Common myeloid progenitor, CD34-positive (primary cell): ENCODE measurements at regions not wholly inside any gene's neighbourhood (a gene's known extent, or its start where the extent isn't known, plus 50 kb on each side); places are given as distances from the start of the nearest gene placed in this dataset.
"Not testable (repeated sequence)": the region's sequence is repeated elsewhere in the genome, so short reads cannot be mapped to it uniquely, and the experiment has no call there.

Experiments used
- CTCF ChIA-PET: fragments of 350-600 bp; sonication (Branson Sonifier 250); formaldehyde crosslinking; loops from one replicate; lab custom pipeline; 2021; ENCODE audit warnings: antibody characterized with exemption; lab: Charles Lee
- POLR2A ChIA-PET: fragments of 350-600 bp; sonication (Branson Sonifier 250); formaldehyde crosslinking; loops from one replicate; lab custom pipeline; 2021; ENCODE audit warnings: antibody characterized with exemption; lab: Charles Lee
- DNase-seq, 3 donors: peaks; one replicate each; pipeline versions ENCODE4 v3.0.0 to v3.0.0-alpha.2; 2013
- H3K27ac ChIP-seq, 2 experiments: 1 replicate in 1 of 2; 2 replicates in 1 of 2; pipeline ENCODE4 v1.7.0; 2013; ENCODE audit warnings: inconsistent platforms in 2 of 2, low read length in 2 of 2, mild to moderate bottlenecking in 2 of 2, low read depth in 1 of 2, moderate library complexity in 1 of 2; ENCODE audit not compliant: severe bottlenecking in 2 of 2, insufficient read depth in 1 of 2, poor library complexity in 1 of 2
- H3K27me3 ChIP-seq, 5 experiments: replicated peaks in 2 of 5; 1 replicate in 3 of 5; 2 replicates in 2 of 5; pipeline versions ENCODE4 v1.6.1 to v1.7.0; 2013; ENCODE audit warnings: low read length in 4 of 5, mild to moderate bottlenecking in 2 of 5, moderate library complexity in 2 of 5, inconsistent platforms in 1 of 5; ENCODE audit not compliant: insufficient read depth in 5 of 5, control insufficient read depth in 4 of 5
- H3K36me3 ChIP-seq, 4 experiments: 1 replicate in 2 of 4; 2 replicates in 2 of 4; pipeline versions ENCODE4 v1.6.1 to v1.7.0; 2013; ENCODE audit warnings: low read length in 3 of 4, control low read depth in 1 of 4, mild to moderate bottlenecking in 1 of 4; ENCODE audit not compliant: control insufficient read depth in 4 of 4, insufficient read depth in 4 of 4
- H3K4me1 ChIP-seq, 4 experiments: 1 replicate in 3 of 4; 2 replicates in 1 of 4; pipeline versions ENCODE4 v1.6.1 to v1.7.1; 2013; ENCODE audit warnings: low read length in 3 of 4, mild to moderate bottlenecking in 3 of 4, control low read depth in 1 of 4, inconsistent platforms in 1 of 4, moderate library complexity in 1 of 4; ENCODE audit not compliant: control insufficient read depth in 4 of 4, insufficient read depth in 4 of 4; ENCODE audit errors: control extremely low read depth in 1 of 4
- H3K4me3 ChIP-seq, 7 experiments: 1 replicate in 4 of 7; 2 replicates in 3 of 7; pipeline versions ENCODE4 v1.5.1 to v1.7.0; 2013; ENCODE audit warnings: mild to moderate bottlenecking in 7 of 7, low read length in 6 of 7, moderate library complexity in 6 of 7, inconsistent platforms in 2 of 7, low read depth in 2 of 7, control low read depth in 1 of 7; ENCODE audit not compliant: insufficient read depth in 4 of 7, control insufficient read depth in 1 of 7; ENCODE audit errors: extremely low read depth in 1 of 7
- H3K9me3 ChIP-seq, 5 experiments: 1 replicate in 4 of 5; 2 replicates in 1 of 5; pipeline versions ENCODE4 v1.6.1 to v1.7.1; 2013; ENCODE audit warnings: low read length in 4 of 5, mild to moderate bottlenecking in 2 of 5, inconsistent platforms in 1 of 5, low read depth in 1 of 5, moderate library complexity in 1 of 5; ENCODE audit not compliant: control insufficient read depth in 4 of 5, insufficient read depth in 2 of 5; ENCODE audit errors: control extremely low read depth in 1 of 5
- WGBS: methylation state at CpG from one replicate; pipeline ENCODE4 v1.1.5; 2013; ENCODE audit not compliant: insufficient coverage; 5-methylcytosine and 5-hydroxymethylcytosine counted together

DNA sequence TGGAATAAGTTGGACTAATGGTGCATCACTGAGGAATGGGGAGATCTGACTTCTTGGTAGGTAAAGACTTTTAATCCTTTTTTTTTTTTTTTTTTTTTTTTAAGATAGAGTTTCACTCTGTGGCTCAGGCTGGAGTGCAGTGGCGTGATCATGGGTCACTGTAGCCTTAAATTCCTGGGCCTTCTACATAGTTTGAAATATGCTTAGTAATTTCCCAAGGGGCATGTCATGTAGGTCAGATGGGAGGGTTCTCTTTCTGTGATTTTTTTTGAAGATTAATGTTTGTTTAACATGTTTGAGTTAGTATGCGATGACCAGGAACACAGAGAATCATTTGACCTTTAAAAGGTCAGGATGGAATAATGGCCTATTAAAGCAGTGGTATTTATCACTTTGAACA is 129.1 kb downstream of the S1PR1 start:
- ChIA-PET POLR2A (no interaction called here), CTCF (no interaction called here)
- 100% methylated on average over 2 of the region's 2 CpGs for WGBS
- no peak overlapping the region for H3K4me3 ChIP-seq
- no peaks in the 10 kb centered on the region for H3K36me3 ChIP-seq
- no peaks in the 10 kb centered on the region for H3K9me3 ChIP-seq
- no peaks in the 10 kb centered on the region for H3K4me1 ChIP-seq
- H3K27me3 ChIP-seq: no peaks in the 10 kb centered on the region
- no peak overlapping the region for H3K27ac ChIP-seq
- DNase-seq: no peak

DNA sequence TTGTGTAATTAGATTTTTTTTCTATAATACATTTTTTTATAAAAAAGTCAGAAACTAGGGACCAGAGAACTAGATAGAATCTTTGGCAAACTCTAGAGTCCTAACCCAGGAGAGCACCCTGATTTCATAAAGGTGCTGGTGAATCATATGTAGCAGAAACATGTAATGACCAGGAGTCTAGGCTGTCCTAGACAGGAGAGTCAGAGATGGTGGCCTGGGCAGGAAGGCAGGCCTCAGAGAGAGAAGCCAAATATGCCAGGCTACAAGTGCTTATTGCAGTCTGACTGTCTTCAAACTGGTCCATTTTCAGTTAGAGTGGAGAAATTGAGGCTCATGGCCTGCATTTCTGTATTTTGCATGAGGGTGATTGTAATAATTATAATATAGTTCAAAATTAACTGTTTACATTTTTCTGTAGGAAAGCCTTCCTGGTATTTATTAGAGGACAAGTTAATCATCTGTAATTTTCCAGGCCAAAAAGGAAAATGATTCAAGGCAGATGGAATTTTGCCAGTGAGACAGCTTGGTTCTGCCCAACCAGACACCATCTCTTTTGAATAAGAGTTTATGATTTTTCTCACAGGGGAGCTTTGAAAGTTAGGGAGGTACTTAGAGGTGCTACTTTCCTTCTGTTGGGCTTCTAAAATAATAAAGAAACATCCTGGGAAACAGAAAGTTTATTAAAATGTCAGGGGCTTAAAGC is 129.8 kb downstream of the S1PR1 start:
- Histone ChIP-seq H3K4me1 (no peaks in the 10 kb centered on the region), H3K9me3 (no peaks in the 10 kb centered on the region), H3K36me3 (no peaks in the 10 kb centered on the region), H3K27ac (no peak overlapping the region), H3K4me3 (no peak overlapping the region), H3K27me3 (no peaks in the 10 kb centered on the region)
- DNase-seq: no peak
- ChIA-PET CTCF (interaction anchor here (1.3 to 1.9 kb wide), 2 partner anchors 9 to 128 kb away, joined by 3 to 10 read pairs; no protein-coding TSS in a partner anchor), POLR2A (no interaction called here)

GRCh38 chr1:101367630-101368029 is 130.8 kb downstream of the S1PR1 start:
- Histone ChIP-seq H3K36me3 (no peaks in the 10 kb centered on the region), H3K4me3 (no peak overlapping the region), H3K9me3 (no peaks in the 10 kb centered on the region), H3K27me3 (no peaks in the 10 kb centered on the region), H3K27ac (no peak overlapping the region), H3K4me1 (no peaks in the 10 kb centered on the region)
- no peak for DNase-seq
- WGBS: 70% methylated on average over 3 of the region's 5 CpGs
- ChIA-PET POLR2A (no interaction called here), CTCF (interaction anchor here (1.3 to 1.9 kb wide), 2 partner anchors 10 to 129 kb away, joined by 3 to 10 read pairs; no protein-coding TSS in a partner anchor)

DNA sequence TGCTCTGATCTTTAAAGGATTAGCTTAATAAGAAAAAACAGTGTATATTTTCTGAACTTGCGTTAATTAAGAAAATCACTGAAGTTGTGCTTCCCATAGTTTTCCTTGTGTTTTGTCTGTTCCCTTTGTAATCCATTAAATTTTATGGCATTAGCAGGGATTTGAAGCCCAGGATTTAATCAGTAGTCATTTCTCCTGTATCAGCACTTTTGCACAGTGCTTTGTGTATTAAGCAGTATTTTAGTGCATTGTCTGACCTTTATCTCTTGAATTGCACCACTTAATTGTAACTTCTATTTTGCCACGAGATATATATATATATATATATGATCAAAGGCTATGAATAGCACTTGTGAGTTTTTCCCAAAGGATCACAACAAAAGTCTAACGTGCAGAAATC is 133.7 kb downstream of the S1PR1 start:
- Histone ChIP-seq H3K27me3 (no peaks in the 10 kb centered on the region), H3K36me3 (no peaks in the 10 kb centered on the region), H3K4me3 (no peak overlapping the region), H3K27ac (no peak overlapping the region), H3K4me1 (no peaks in the 10 kb centered on the region), H3K9me3 (peaks cover 0 to 2% (median 0%) of the 10 kb centered on the region in 5 experiments)
- WGBS: 100% methylated on average over 2 of the region's 3 CpGs
- DNase-seq: no peak
- ChIA-PET POLR2A (no interaction called here), CTCF (no interaction called here)

GRCh38 chr1:101371259-101371658 is 134.4 kb downstream of the S1PR1 start:
- Histone ChIP-seq H3K4me3 (no peak overlapping the region), H3K27ac (no peak overlapping the region), H3K4me1 (no peaks in the 10 kb centered on the region), H3K9me3 (peaks cover 0 to 2% (median 0%) of the 10 kb centered on the region in 5 experiments), H3K36me3 (no peaks in the 10 kb centered on the region), H3K27me3 (no peaks in the 10 kb centered on the region)
- ChIA-PET POLR2A (no interaction called here), CTCF (interaction anchor here (0.7 kb wide), 1 partner anchor 13 kb away, joined by 3 read pairs; no protein-coding TSS in a partner anchor)
- DNase-seq: peak; percentile 3 to 20 (median 11)

- H3K27me3 ChIP-seq: no peaks in the 10 kb centered on the region
- no peak overlapping the region for H3K4me3 ChIP-seq
- ChIA-PET CTCF (no interaction called here), POLR2A (no interaction called here)
- no peak overlapping the region for H3K27ac ChIP-seq
- H3K4me1 ChIP-seq: peaks cover 0 to 3% (median 1%) of the 10 kb centered on the region in 4 experiments
- DNase-seq: no peak
- H3K9me3 ChIP-seq: peaks cover 0 to 2% (median 0%) of the 10 kb centered on the region in 5 experiments
- H3K36me3 ChIP-seq: no peaks in the 10 kb centered on the region
Observed at GRCh38 chr1:101373570-101373969, 136.8 kb downstream of the S1PR1 start.

DNA sequence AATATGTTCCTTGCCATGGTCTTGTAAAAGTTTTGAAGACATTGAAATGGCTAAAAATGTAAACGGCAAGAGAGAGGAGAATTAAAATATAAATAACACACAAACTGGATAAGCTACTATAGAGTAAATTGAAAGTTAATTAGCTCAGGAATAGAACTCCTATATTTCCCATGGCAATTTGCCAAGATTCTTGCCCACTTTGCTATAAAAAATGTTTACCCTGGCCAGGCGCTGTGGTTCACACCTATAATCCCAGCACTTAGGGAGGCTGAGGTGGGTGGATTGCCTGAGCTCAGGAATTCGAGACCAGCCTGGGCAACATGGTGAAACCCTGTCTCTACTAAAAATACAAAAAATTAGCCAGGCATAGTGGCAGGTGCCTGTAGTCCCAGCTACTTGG is 138.6 kb downstream of the S1PR1 start:
- DNase-seq, H3K27ac ChIP-seq, H3K36me3 ChIP-seq, H3K9me3 ChIP-seq, CTCF ChIA-PET, POLR2A ChIA-PET, H3K27me3 ChIP-seq, H3K4me3 ChIP-seq: not testable (repeated sequence)
- H3K4me1 ChIP-seq: peaks cover 0 to 13% (median 6%) of the 10 kb centered on the region in 4 experiments
- WGBS: 92% methylated on average over 2 of the region's 3 CpGs
